Liver (tissue), 3 donors: ENCODE measurements at regions not wholly inside any gene's neighbourhood (a gene's known extent, or its start where the extent isn't known, plus 50 kb on each side); places are given as distances from the start of the nearest gene placed in this dataset.
A peak's percentile ranks its signal among the peaks of the same experiment; 100 is the strongest.

Experiments used
- ATF3 ChIP-seq: IDR thresholded peaks from 2 replicates; pipeline ENCODE4 v1.6.1; 2016; ENCODE audit warnings: antibody characterized with exemption
- CTCF ChIP-seq: fragments of 150-350 bp; IDR thresholded peaks from 2 replicates; pipeline ENCODE4 v1.5.1; 2017; ENCODE audit warnings: improper control_type of control experiment, low read depth, low read length; ENCODE audit not compliant: missing input control
- EGR1 ChIP-seq, 2 donors: IDR thresholded peaks; 2 replicates each; pipeline ENCODE4 v1.6.1; 2016 to 2018; ENCODE audit warnings: antibody characterized with exemption in 2 of 2, low read depth in 2 of 2
- JUND ChIP-seq, 2 donors: IDR thresholded peaks; 2 replicates each; pipeline ENCODE4 v1.6.1; 2016; ENCODE audit warnings: antibody characterized with exemption in 2 of 2
- RAD21 ChIP-seq, 2 donors: IDR thresholded peaks; 2 replicates each; pipeline ENCODE4 v1.6.1; 2016; ENCODE audit warnings: antibody characterized with exemption in 2 of 2, mild to moderate bottlenecking in 2 of 2
- SP1 ChIP-seq: IDR thresholded peaks from 2 replicates; pipeline ENCODE4 v1.6.1; 2018; ENCODE audit warnings: antibody characterized with exemption, mild to moderate bottlenecking
- TAF1 ChIP-seq: conservative IDR thresholded peaks from 2 replicates; pipeline ENCODE4 v1.6.1; 2016; ENCODE audit warnings: antibody characterized with exemption, mild to moderate bottlenecking
- donor health status: healthy.
- donor health status: healthy.

GRCh38 chr12:92547420-92547819 is 155.4 kb upstream of the PLEKHG7 start:
- TF ChIP-seq SP1 (no peak), CTCF (no peak), EGR1 (IDR thresholded peaks at IDR 0.05; ENCODE audit: low read depth in 2 of 2) (no peak), TAF1 (no peak), RAD21 (IDR thresholded peaks at IDR 0.05) (no peak), ATF3 (no peak), JUND (IDR thresholded peaks at IDR 0.05) (peak in 1 of 2 donors; percentile 2)
